IMR-90 (cell line): ENCODE measurements at regions not wholly inside any gene's neighbourhood (a gene's known extent, or its start where the extent isn't known, plus 50 kb on each side); places are given as distances from the start of the nearest gene placed in this dataset.

Experiments used
- ATAC-seq: fragments of 200-7000 bp; cut with Tn5 transposase; 2 replicates; pipeline ENCODE4 v1.9.1; 2020; ENCODE audit warnings: low read depth, mild to moderate bottlenecking, moderate library complexity
- BruUV-seq: library from RNA; stranded (reverse); fragments of 400-500 nt; replicated peaks from 2 replicates; lab custom pipeline; 2021; lab: Mats Ljungman, UMichigan
- CTCF ChIA-PET: fragments of 300-600 bp; formaldehyde crosslinking; extraction: SDS; loops from one replicate; lab custom pipeline; 2021; ENCODE audit warnings: antibody characterized with exemption; lab: Yijun Ruan, JAX
- POLR2A ChIA-PET: fragments of 300-600 bp; sonication (Branson Sonifier 250); formaldehyde crosslinking; loops from one replicate; lab custom pipeline; 2022; ENCODE audit warnings: antibody characterized with exemption; ENCODE audit not compliant: unreplicated experiment; lab: Charles Lee
- DNase-seq: peaks from one replicate; pipeline ENCODE4 v3.0.0; 2013
- H2AFZ ChIP-seq: replicated peaks from 2 replicates; pipeline ENCODE3; 2013; ENCODE audit warnings: low read length, mild to moderate bottlenecking; ENCODE audit not compliant: poor library complexity
- H2AK5ac ChIP-seq: 2 replicates; pipeline ENCODE4 v1.6.1; 2013; ENCODE audit warnings: low read depth, low read length, inconsistent platforms
- H2AK9ac ChIP-seq: replicated peaks from 2 replicates; pipeline ENCODE3; 2013; ENCODE audit warnings: mild to moderate bottlenecking, low read depth, low read length, moderate library complexity; ENCODE audit not compliant: poor library complexity
- H2BK120ac ChIP-seq: 2 replicates; pipeline ENCODE4 v1.6.1; 2013; ENCODE audit warnings: low read depth, low read length, inconsistent platforms
- H2BK15ac ChIP-seq: 3 replicates; pipeline ENCODE4 v1.6.1; 2013; ENCODE audit warnings: low read depth, low read length, inconsistent platforms
- H2BK20ac ChIP-seq: 2 replicates; pipeline ENCODE4 v1.6.1; 2013; ENCODE audit warnings: low read depth, mild to moderate bottlenecking, inconsistent platforms, low read length, moderate library complexity
- H2BK5ac ChIP-seq: 2 replicates; pipeline ENCODE4 v1.6.1; 2013; ENCODE audit warnings: mild to moderate bottlenecking, low read depth, low read length, inconsistent platforms; ENCODE audit not compliant: poor library complexity, severe bottlenecking
- H3K14ac ChIP-seq: replicated peaks from 2 replicates; pipeline ENCODE4 v1.6.1; 2013; ENCODE audit warnings: low read depth, low read length, inconsistent platforms
- H3K18ac ChIP-seq: 2 replicates; pipeline ENCODE4 v1.6.1; 2013; ENCODE audit warnings: low read depth, low read length, control low read depth
- H3K23ac ChIP-seq: 2 replicates; pipeline ENCODE4 v1.6.1; 2013; ENCODE audit warnings: low read depth, low read length, inconsistent platforms
- H3K27ac ChIP-seq: 2 replicates; pipeline ENCODE4 v1.5.1; 2013; ENCODE audit warnings: mild to moderate bottlenecking, control low read depth, low read length; ENCODE audit not compliant: insufficient read depth
- H3K27me3 ChIP-seq: 2 replicates; pipeline ENCODE4 v1.6.1; 2013; ENCODE audit warnings: low read length; ENCODE audit not compliant: control insufficient read depth, insufficient read depth
- H3K36me3 ChIP-seq: 2 replicates; pipeline ENCODE4 v1.6.1; 2013; ENCODE audit warnings: low read length, mixed read lengths; ENCODE audit not compliant: control insufficient read depth, insufficient read depth
- H3K4ac ChIP-seq: 2 replicates; pipeline ENCODE4 v1.6.1; 2013; ENCODE audit warnings: low read depth, low read length, inconsistent platforms
- H3K4me1 ChIP-seq: 2 replicates; pipeline ENCODE4 v1.6.1; 2013; ENCODE audit warnings: low read length, mixed read lengths; ENCODE audit not compliant: control insufficient read depth, insufficient read depth
- H3K4me2 ChIP-seq: 2 replicates; pipeline ENCODE4 v1.6.1; 2013; ENCODE audit warnings: low read depth, mild to moderate bottlenecking, control low read depth, low read length, moderate library complexity
- H3K4me3 ChIP-seq: 2 replicates; pipeline ENCODE4 v1.5.1; 2013; ENCODE audit warnings: low read depth, mild to moderate bottlenecking, control low read depth, low read length, moderate library complexity; ENCODE audit not compliant: insufficient read depth
- H3K56ac ChIP-seq: 2 replicates; pipeline ENCODE4 v1.6.1; 2013; ENCODE audit warnings: low read length, inconsistent platforms; ENCODE audit not compliant: insufficient read depth; ENCODE audit errors: extremely low read depth
- H3K79me1 ChIP-seq, 2 experiments: 2 replicates each; pipeline ENCODE4 v1.6.1; 2013; ENCODE audit warnings: low read length in 2 of 2, inconsistent platforms in 1 of 2, low read depth in 1 of 2
- H3K9ac ChIP-seq: 2 replicates; pipeline ENCODE4 v1.6.1; 2013; ENCODE audit warnings: low read depth, low read length, control low read depth
- H3K9me1 ChIP-seq: 2 replicates; pipeline ENCODE4 v1.6.1; 2013; ENCODE audit warnings: low read length, inconsistent platforms; ENCODE audit not compliant: insufficient read depth
- H3K9me3 ChIP-seq: 2 replicates; pipeline ENCODE4 v1.6.1; 2013; ENCODE audit warnings: low read length; ENCODE audit not compliant: control insufficient read depth, insufficient read depth
- H4K20me1 ChIP-seq: 2 replicates; pipeline ENCODE4 v1.6.1; 2013; ENCODE audit warnings: low read length, inconsistent platforms; ENCODE audit not compliant: insufficient read depth
- H4K5ac ChIP-seq: 2 replicates; pipeline ENCODE4 v1.6.1; 2013; ENCODE audit warnings: mild to moderate bottlenecking, low read depth, low read length, control low read depth
- H4K8ac ChIP-seq, 2 experiments: 2 replicates each; pipeline ENCODE4 v1.6.1; 2013; ENCODE audit warnings: low read depth in 2 of 2, low read length in 2 of 2, control low read depth in 1 of 2, inconsistent platforms in 1 of 2
- H4K91ac ChIP-seq: 2 replicates; pipeline ENCODE4 v1.6.1; 2013; ENCODE audit warnings: low read depth, low read length, inconsistent platforms; ENCODE audit not compliant: insufficient read depth
- BHLHE40 ChIP-seq: fragments of 150-350 bp; IDR thresholded peaks from 2 replicates; pipeline ENCODE4 v1.6.1; 2016; ENCODE audit warnings: mild to moderate bottlenecking, low read depth, low read length
- CEBPB ChIP-seq: IDR thresholded peaks from 2 replicates; pipeline ENCODE4 v1.6.1; 2012; ENCODE audit warnings: low read depth, low read length, improper control_type of control experiment
- CHD1 ChIP-seq: IDR thresholded peaks from 2 replicates; pipeline ENCODE4 v1.6.1; 2012; ENCODE audit warnings: low read depth, low read length, improper control_type of control experiment
- FOS ChIP-seq: fragments of 150-350 bp; IDR thresholded peaks from 2 replicates; pipeline ENCODE4 v1.6.1; 2016; ENCODE audit warnings: low read depth, low read length
- MAFK ChIP-seq: IDR thresholded peaks from 2 replicates; pipeline ENCODE4 v1.6.1; 2012; ENCODE audit warnings: low read depth, low read length, improper control_type of control experiment
- MAZ ChIP-seq: IDR thresholded peaks from 2 replicates; pipeline ENCODE4 v1.6.1; 2012; ENCODE audit warnings: low read depth, mild to moderate bottlenecking, low read length, improper control_type of control experiment, moderate library complexity, borderline replicate concordance
- MXI1 ChIP-seq: IDR thresholded peaks from 2 replicates; pipeline ENCODE4 v1.6.1; 2012; ENCODE audit warnings: low read depth, mild to moderate bottlenecking, low read length, moderate library complexity, borderline replicate concordance
- NFE2L2 ChIP-seq: fragments of 150-350 bp; IDR thresholded peaks from 2 replicates; pipeline ENCODE4 v1.6.1; 2016; ENCODE audit warnings: low read depth, mild to moderate bottlenecking, low read length
- POLR2A ChIP-seq: IDR thresholded peaks from 2 replicates; pipeline ENCODE4 v1.6.1; 2012; ENCODE audit warnings: mild to moderate bottlenecking, low read depth, low read length
- RAD21 ChIP-seq: IDR thresholded peaks from 2 replicates; pipeline ENCODE4 v1.6.1; 2012; ENCODE audit warnings: low read length, improper control_type of control experiment
- RCOR1 ChIP-seq: IDR thresholded peaks from 2 replicates; pipeline ENCODE4 v1.6.1; 2012; ENCODE audit warnings: mild to moderate bottlenecking, low read length, improper control_type of control experiment; ENCODE audit not compliant: insufficient replicate concordance
- RFX5 ChIP-seq: IDR thresholded peaks from 2 replicates; pipeline ENCODE4 v1.8.0; 2012; ENCODE audit warnings: low read depth, mild to moderate bottlenecking, low read length, moderate library complexity
- SMC3 ChIP-seq: fragments of 150-350 bp; IDR thresholded peaks from 2 replicates; pipeline ENCODE4 v1.6.1; 2016; ENCODE audit warnings: low read depth, mild to moderate bottlenecking, antibody characterized with exemption, low read length, moderate library complexity
- WGBS, 2 experiments: methylation state at CpG; one replicate each; pipeline versions ENCODE4 v1.1.5 to v1.1.7; 2013; ENCODE audit warnings: missing lambda C conversion rate in 2 of 2; ENCODE audit not compliant: insufficient read length in 1 of 2; ENCODE audit errors: extremely low coverage in 2 of 2; 5-methylcytosine and 5-hydroxymethylcytosine counted together
- dilution Hi-C: fragments of 300-500 bp; cut with HindIII; formaldehyde crosslinking; loops from one replicate; pipeline ENCODE4 v1.14.3; 2018; ENCODE audit warnings: low sequenced_read_pairs; ENCODE audit not compliant: unreplicated experiment
- in situ Hi-C: fragments of 300-500 bp; cut with MboI; formaldehyde crosslinking; loops from 3 replicates; pipeline ENCODE4 v1.14.3; 2019; ENCODE audit warnings: low sequenced_read_pairs, inconsistent platforms, mixed read lengths
- intact Hi-C: fragments of 100-400 bp; cut with micrococcal nuclease; formaldehyde crosslinking; loops from 2 replicates; pipeline ENCODE4 v1.10.0; 2022
- TF ChIP-seq, protein P1 (sequence below): fragments of 150-350 bp; IDR thresholded peaks from 2 replicates; pipeline ENCODE4 v1.6.1; 2017; ENCODE audit warnings: mild to moderate bottlenecking, antibody characterized with exemption, low read length, low read depth
- TF ChIP-seq, protein P2 (sequence below): conservative IDR thresholded peaks from 2 replicates; pipeline ENCODE4 v1.5.1; 2012; ENCODE audit warnings: mild to moderate bottlenecking, low read depth, low read length, improper control_type of control experiment
- TF ChIP-seq, protein P3 (sequence below): fragments of 150-350 bp; IDR thresholded peaks from 2 replicates; pipeline ENCODE4 v1.6.1; 2016; ENCODE audit warnings: low read depth, mild to moderate bottlenecking, low read length, moderate library complexity, borderline replicate concordance

DNA sequence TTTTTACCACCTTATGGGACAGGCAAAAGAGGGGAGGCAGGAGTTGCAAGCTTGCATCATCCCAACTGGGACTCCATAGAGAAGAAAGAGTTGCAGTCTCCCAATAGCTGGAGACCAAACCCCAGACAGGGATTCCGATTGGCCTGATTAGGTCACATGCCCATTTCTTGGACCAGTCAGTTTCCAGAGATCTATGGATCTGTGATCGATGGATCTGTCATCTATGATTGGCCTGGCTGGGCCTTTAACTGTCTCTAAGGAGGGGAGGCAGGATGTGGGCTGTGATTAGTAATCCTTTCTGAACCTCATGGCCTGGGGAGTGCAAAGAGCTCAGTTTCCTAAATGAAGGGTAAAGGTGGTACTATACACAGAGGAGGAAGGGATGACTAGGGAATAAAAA is 252.1 kb downstream of the MATN1 start:
- Histone ChIP-seq H2BK5ac (no peak overlapping the region), H3K4me3 (no peak overlapping the region), H3K56ac (no peak overlapping the region), H2AK5ac (no peak overlapping the region), H3K27ac (no peak overlapping the region), H2BK120ac (no peak overlapping the region), H3K79me1 (no peaks in the 10 kb centered on the region), H4K91ac (no peak overlapping the region), H3K18ac (no peak overlapping the region), H2AK9ac (no peak overlapping the region), H3K36me3 (no peaks in the 10 kb centered on the region), H3K23ac (no peak overlapping the region), H3K9me1 (no peaks in the 10 kb centered on the region), H3K27me3 (no peaks in the 10 kb centered on the region), H3K9ac (no peak overlapping the region), H2BK20ac (no peak overlapping the region), H3K4me1 (no peaks in the 10 kb centered on the region), H2BK15ac (no peak overlapping the region), H3K9me3 (peaks cover 4% of the 10 kb centered on the region; the same call in 1 of the 2 replicates), H3K4ac (no peak overlapping the region), H4K5ac (no peak overlapping the region), H4K8ac (no peak overlapping the region), H4K20me1 (no peaks in the 10 kb centered on the region), H3K4me2 (no peak overlapping the region), H2AFZ (no peak overlapping the region), H3K14ac (no peak overlapping the region)
- DNase-seq (no peak), ATAC-seq (no peak)
- dilution Hi-C loops: no loop called here
- POLR2A ChIA-PET: no interaction called here
- CTCF ChIA-PET: no interaction called here
- in situ Hi-C loops: no loop called here
- no peak for TF ChIP-seq RAD21
- TF ChIP-seq MAFK: no peak
- TF ChIP-seq CHD1: no peak
- no peak for TF ChIP-seq MXI1
- TF ChIP-seq POLR2A: no peak
- no peak for TF ChIP-seq NFE2L2
- no peak for TF ChIP-seq CEBPB
- no peak for TF ChIP-seq FOS
- no peak for TF ChIP-seq SMC3
- TF ChIP-seq BHLHE40: no peak
- no peak for TF ChIP-seq RFX5
- TF ChIP-seq, protein P1, sequence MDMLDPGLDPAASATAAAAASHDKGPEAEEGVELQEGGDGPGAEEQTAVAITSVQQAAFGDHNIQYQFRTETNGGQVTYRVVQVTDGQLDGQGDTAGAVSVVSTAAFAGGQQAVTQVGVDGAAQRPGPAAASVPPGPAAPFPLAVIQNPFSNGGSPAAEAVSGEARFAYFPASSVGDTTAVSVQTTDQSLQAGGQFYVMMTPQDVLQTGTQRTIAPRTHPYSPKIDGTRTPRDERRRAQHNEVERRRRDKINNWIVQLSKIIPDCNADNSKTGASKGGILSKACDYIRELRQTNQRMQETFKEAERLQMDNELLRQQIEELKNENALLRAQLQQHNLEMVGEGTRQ: no peak
- TF ChIP-seq, protein P2, sequence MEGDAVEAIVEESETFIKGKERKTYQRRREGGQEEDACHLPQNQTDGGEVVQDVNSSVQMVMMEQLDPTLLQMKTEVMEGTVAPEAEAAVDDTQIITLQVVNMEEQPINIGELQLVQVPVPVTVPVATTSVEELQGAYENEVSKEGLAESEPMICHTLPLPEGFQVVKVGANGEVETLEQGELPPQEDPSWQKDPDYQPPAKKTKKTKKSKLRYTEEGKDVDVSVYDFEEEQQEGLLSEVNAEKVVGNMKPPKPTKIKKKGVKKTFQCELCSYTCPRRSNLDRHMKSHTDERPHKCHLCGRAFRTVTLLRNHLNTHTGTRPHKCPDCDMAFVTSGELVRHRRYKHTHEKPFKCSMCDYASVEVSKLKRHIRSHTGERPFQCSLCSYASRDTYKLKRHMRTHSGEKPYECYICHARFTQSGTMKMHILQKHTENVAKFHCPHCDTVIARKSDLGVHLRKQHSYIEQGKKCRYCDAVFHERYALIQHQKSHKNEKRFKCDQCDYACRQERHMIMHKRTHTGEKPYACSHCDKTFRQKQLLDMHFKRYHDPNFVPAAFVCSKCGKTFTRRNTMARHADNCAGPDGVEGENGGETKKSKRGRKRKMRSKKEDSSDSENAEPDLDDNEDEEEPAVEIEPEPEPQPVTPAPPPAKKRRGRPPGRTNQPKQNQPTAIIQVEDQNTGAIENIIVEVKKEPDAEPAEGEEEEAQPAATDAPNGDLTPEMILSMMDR: no peak
- no peak for TF ChIP-seq MAZ
- TF ChIP-seq, protein P3, sequence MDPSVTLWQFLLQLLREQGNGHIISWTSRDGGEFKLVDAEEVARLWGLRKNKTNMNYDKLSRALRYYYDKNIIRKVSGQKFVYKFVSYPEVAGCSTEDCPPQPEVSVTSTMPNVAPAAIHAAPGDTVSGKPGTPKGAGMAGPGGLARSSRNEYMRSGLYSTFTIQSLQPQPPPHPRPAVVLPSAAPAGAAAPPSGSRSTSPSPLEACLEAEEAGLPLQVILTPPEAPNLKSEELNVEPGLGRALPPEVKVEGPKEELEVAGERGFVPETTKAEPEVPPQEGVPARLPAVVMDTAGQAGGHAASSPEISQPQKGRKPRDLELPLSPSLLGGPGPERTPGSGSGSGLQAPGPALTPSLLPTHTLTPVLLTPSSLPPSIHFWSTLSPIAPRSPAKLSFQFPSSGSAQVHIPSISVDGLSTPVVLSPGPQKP: no peak
- no peak for TF ChIP-seq RCOR1
- intact Hi-C loops: no loop called here
- WGBS, 2 experiments: 44% methylated on average over 1 of the region's 2 CpGs; no CpG with 5 or more reads in 1 of the 2 experiments
- BruUV-seq: no TSS peak
